Fibroblast of upper back skin (primary cell): ENCODE measurements at regions not wholly inside any gene's neighbourhood (a gene's known extent, or its start where the extent isn't known, plus 50 kb on each side); places are given as distances from the start of the nearest gene placed in this dataset.
A peak's percentile ranks its signal among the peaks of the same experiment; 100 is the strongest.
"Not testable (repeated sequence)": the region's sequence is repeated elsewhere in the genome, so short reads cannot be mapped to it uniquely, and the experiment has no call there.

ENCODE experiments used
- DNase-seq: peaks from one replicate; pipeline ENCODE4 v3.0.0-alpha.2; 2013

DNA sequence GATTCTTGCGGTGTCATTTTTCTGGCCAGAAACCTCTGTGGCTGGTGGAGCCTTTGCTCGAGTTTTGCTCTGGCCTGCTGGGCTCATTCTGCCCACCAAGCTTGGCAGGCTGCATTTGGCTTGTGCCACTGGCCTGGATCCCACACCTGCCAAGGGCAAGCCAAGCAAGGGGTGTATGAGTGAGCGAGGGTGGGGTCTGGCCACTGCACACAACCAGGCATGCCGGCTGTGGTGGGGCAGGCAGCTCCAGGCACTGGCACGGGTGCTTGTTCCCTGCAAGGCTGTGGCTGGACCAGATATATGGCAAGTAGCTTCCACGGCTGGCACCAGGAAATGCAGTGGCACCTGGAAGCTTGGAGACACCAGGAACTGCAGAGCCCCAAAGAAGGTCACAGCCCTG, 68.6 kb upstream of the PPP3CA start:
- no peak for DNase-seq

DNA sequence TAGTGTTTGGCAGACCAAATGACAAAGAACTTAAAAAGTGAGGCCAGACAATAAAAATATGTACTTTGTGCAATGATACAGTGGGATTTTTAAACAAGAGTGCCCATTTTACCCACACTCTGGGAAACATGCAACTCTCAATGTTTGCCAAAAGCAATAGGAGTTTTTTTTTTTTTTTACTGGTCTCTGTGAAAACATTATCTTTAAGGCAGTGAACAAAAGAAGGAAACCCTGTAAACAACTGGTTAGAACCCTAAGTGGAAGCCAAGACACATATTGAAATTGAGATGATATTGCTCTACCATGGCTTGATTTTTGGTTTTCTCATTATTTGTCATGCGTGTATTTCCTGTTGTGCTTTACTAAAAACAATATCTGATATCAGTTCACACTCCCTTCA, 67.2 kb upstream of the PPP3CA start:
- DNase-seq: no peak

DNA sequence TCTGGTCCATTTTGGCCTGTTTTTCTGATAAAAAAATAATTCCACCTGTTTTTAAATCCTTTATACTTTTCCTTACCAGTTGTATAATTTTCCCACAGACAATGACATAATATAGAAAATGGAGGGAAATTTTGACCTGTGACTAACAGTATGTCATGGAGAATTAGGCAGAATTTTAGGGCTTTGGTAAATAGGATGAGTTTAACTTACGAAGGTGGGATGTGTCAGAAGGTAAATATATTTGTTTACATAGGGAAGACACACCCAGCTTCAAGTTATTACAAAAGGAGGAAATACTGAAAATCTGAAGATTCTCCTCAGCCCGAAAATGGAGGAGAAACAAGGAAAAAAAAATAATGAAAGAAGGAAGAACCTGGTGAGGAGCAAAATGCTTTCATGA, 64.6 kb upstream of the PPP3CA start:
- DNase-seq: no peak

DNA sequence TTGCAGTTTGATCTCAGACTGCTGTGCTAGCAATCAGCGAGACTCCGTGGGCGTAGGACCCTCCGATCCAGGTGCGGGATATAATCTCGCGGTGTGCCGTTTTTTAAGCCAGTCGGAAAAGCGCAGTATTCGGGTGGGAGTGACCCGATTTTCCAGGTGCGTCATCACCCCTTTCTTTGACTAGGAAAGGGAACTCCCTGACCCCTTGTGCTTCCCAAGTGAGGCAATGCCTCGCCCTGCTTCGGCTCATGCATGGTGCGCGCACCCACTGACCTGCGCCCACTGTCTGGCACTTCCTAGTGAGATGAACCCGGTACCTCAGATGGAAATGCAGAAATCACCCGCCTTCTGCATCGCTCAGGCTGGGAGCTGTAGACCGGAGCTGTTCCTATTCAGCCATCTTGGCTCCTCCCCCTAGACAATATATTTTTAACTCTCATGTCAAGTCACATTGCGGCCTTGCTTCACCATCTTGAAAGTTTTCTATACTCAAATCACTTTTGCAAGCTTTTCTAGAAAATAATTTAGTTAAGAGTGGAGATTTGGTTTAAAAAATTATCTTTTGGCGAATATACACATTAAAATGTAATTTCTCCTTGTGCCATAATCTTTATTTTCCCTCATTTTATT, 64.1 kb upstream of the PPP3CA start:
- DNase-seq: not testable (repeated sequence)

DNA sequence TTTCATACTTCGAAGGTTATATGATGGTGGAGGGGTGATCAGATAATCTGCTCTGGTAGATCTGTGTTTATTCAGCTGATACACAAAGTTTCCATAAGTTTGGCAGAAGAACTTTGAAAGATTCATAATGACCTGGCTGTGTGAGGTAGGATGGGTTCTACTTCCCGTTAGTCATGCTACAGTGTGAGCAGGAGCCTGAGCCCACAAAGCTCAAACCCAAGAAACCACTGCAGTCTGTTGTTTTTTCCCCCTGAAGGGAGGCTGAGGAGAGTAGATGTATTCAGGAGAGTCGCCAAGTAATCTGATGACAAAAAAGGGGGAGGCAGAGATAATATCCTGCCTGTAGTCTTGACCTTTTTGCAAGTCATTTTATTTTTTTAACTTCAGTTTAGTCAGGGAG, 52.8 kb upstream of the PPP3CA start:
- peak; percentile 73 for DNase-seq

DNA sequence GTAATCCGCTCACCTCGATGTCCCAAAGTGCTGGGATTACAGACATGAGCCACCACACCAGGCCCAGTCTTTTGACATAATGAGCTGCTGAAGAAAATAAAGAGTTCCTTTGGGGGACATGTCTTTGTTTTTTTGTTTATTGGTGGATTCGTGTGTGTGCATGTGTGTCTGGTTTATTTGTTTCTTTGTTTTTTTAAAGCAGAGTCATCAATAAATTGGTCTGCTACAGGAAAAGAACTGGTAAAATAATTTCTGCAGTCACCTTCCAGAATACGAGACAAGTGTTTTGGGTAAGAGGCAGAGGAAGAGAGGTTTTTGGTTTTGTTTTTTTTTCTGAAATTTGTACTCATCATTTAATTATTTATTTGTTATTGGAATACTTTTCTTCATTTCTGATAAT, 51.5 kb upstream of the PPP3CA start:
- DNase-seq: no peak
